GM21717 (cell line): ENCODE measurements at regions not wholly inside any gene's neighbourhood (a gene's known extent, or its start where the extent isn't known, plus 50 kb on each side); places are given as distances from the start of the nearest gene placed in this dataset.

Experiments used
- ATAC-seq: cut with Tn5 transposase; IDR thresholded peaks from one replicate; pipeline ENCODE4 v1.9.1; 2021; ENCODE audit warnings: mild to moderate bottlenecking, moderate library complexity; ENCODE audit not compliant: unreplicated experiment

DNA sequence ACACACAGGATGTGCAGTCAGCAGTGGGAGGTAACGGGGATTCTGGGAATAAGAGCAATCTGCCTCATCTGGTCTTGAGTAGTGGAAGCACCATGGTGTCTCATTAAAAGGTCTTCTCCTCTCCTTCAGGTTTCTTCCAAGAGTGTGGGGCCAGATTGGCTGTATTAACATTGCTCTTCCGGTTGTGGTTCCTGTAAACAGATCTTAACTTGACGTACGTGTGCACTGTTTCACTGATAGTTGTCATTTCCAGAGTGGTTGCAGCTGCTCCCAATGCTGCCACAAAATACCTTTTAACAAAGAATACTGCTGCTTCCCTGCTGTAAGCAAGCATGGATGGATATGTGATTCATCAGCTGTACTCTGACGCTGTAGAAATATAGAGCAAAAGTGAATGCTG, 1443.4 kb upstream of the TENM3 start:
- no peak for ATAC-seq

DNA sequence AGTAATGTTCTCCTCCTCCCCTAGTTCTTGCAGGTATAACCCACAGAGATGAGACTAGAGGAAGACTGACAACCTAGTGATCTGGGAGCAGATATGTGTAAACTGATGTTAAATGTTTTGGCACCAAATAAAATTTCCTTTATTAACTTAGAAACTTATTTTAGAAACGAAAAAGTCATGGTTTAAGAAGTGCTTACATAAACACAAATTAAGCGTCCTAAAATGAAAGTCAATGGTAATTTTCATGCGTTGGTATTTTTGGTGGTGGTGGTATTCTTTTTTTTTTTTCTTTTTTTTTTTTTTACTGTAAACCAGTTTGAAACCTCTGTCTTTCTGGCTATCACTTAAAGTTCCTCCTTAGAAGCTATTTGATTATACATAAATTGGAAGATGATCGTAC, 1438.1 kb upstream of the TENM3 start:
- ATAC-seq = no peak

DNA sequence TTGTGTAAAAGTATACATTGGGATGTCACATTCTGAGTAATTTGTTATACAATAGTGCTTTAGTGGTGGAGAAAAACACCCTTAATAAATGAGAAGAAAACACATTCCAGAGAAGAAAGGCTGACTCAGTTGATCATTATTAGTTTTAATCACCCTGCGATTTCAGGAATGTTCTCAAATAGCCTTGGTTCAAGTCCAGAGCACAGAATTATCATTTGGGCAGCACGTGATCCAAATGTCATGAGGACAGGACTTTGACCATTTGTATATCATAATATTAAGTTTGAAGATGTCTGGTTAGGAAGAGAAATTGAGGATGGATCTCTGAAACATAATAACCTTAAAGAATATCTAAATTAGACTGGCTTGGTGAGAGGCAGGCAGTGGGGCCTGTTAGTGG, 1434.3 kb upstream of the TENM3 start:
- no peak for ATAC-seq

DNA sequence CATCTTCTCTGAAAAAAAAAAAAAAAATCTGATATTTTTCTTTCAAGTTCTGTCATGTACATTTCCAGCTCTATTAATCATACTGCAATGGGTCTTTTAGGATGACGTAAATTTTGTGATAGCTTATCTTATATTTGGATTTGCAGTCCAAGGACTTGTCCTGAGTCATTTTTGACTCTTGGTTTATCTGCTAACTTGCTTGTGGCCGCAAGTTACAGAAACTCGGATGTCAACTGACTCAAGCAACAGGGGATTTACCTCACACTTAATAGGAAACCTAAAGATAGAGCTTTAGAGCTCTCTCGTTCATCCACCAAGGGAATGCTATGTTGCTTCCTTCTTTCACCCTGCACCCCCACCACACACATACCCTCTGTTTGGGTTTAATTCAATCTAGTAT, 1433.8 kb upstream of the TENM3 start:
- peak; percentile 72 for ATAC-seq

DNA sequence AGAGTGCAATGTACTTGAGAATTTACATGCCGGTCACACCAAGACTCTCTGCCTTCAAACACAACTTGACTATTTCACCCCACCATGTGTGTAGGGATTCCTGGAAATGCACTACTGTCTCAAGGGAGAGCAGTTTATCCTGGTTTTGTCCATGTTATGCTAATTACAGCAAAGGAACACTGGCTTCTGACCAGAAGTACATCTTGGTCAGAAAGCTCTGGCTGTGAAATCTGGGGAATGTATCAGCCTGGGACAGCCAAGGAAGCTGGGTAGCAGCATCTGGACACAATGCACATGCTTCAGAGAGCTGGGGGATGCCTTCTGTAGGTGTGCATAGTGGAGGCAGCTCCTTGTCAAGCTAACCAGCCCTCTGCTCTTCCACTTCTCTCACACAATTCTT, 1432.6 kb upstream of the TENM3 start:
- no peak for ATAC-seq

DNA sequence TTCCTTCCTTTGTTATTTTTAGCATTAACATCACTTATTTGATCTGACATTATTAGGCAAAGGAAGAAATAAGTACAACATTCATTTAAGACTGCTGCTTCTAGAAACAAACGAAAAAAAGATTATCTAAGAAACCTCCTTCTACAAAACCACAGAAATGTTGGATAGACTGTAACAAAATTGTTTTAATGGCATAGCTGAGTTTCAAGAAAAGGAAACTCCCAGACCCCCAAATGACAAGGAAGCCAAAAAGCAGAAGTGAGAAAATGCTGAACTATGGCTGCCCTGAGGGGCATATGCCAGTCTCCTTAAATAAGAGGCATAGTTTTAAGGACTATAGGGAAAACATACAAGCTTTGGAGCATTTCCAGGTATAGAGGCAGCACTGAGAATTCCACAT, 1431.6 kb upstream of the TENM3 start:
- ATAC-seq = peak; percentile 52

DNA sequence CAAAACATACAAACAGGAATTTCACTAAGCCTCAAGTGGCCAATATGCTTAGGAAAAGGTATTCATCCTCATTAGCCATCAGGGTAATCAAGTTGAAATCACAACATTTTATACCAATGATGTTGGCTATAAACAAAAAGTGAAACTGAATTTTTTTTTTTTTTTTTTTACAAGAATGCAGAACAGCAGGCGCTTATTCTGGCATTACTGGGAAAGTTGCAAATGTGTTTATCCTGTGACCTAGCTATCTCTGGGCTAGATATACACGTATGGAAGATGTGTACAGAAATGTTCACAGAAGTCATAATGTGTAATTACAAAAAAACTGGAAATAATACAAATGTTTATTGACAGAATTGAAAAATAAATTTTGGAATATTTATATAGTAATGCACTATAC, 1430.4 kb upstream of the TENM3 start:
- no peak for ATAC-seq

DNA sequence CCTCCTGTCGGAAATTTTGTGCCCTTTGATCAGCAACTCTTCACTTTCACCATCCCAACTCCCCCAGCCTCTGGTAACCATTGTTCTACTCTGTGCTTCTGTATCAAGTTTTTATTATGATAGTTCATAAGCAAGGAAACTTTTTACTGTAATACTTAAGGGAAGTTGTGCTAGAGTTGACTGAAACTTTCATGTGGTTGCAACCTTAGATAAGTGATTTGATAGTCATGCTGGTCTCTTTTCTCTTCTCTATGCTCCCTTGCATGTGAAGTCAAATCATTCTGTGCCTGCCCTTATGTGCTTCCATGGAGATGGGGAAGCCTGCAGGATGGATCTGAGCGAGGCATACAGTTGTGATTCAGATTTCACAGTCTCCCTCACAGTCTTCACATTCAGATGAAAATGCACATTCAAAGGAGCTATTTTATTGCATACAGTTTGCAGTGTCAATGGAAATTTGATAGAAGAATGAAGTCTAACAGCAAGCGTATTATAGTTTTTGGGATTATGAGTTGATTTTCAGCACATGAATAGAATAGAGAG, 1428.3 kb upstream of the TENM3 start:
- no peak for ATAC-seq

DNA sequence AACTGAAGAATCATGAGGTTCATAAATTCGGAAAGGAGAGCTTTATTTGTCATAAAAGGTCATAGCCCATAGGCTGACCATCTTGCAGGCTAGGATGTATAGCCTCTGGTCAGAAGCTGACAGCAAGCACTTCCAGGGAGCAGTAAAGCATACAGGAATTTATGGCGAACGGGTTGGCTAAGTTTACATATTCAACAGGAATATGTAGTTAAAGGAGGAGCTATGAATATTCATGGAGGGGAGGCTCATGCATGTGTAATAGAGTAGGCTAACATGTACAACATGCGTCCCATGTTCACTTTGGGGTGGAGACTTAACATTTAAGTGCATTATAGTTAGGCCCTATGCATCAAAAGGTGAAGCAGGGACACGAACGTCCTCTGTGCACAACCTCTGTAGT, 1425.7 kb upstream of the TENM3 start:
- ATAC-seq = no peak

DNA sequence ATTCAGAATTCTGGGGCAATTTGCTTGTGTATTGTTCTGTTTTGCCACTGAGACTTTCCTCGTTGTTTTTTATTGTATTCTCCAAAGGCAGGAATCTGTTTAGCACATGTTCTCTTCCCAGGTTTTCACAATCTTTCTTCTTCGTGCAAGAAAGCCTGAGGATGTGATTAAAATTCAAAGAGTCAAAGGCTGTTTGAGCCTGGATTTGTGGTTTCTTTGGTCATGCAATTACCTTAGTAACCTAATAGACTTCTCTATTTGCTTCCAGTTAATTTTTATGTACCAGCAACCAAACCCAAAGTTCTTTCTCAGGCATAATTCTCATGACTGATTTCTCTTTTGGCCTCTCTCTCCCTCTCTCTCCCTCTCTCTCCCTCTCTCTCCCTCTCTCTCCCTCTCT, 1420.1 kb upstream of the TENM3 start:
- ATAC-seq = no peak

DNA sequence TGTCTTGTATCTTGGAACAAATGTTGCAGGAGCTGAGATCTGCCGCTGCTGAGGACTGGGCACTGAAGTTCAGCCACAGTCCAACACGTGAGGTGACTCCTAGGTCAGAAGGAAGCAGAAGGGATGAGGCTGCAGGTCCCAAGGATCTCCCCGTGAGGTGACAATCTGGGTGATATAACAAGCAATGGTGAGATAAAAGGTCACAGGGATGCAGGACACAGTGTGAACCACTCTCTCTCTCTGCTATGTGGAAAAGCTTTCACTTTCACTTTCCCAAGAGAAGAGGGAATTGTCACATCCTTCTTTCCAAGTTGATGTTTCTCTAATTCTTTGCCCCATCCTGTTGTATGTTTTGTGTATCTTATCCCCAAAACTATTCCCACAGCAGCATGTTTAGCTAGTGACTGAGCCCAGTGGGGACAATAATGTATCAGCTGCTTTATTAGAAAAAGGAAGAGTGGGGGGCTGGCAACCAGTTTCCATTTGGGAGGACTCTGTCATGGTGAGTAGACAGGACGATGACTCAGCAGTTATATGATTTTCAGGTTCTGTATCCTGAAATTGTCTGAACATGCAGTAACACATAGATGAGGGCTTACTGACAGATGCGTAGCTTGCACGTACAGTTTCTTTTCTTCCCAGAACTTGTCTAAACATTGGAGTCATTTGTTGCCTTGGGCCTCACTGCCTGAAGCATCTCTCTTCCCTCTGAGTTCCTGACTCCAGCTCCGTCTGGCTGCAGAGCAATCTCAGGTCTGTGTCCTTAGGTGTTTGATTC, 1415.8 kb upstream of the TENM3 start:
- ATAC-seq = peak; percentile 48

DNA sequence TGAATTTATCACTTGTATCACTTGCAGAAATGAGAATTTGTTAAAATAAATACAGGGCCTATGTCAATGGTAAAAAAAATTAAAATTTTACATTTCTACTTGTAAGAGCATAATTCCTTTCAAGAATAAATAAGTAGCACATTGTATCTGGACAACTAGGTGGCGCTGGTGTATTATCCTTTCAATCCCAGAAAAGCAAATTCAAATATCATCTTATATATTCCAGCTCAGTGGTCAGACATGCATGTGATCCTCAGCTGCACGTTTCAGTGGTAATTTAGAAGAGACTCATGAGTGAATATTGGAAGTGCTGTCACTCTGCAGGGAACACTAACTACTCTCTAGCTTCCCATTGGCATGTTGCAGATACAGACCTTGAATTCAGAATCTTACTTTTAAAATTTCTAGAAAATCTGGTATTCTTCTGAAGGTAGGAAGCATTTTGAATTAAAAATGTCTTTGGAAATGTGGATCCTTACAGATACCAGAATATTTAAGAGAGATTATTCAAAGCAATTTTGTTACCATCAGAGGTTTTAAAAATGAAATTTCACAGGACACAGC, 1414.7 kb upstream of the TENM3 start:
- no peak for ATAC-seq

DNA sequence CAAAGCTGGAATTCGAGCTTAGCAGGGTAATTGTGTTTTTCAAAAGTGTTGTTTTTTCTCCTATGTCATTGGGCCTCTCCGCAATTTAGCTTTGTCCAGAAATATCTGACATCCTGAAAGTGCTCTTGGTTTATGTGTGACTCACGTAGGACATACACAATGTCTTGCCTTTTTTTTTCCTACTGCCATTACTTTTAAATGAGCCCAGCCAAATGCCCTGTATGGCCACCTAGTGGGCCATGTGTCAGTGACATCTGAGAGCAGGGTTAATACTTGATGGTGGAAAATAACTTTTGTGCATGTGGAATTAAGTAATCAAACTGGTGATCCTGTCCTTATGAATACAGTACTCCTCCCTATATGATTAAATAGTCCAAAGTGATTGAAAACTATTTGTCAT, 1411.1 kb upstream of the TENM3 start:
- no peak for ATAC-seq

DNA sequence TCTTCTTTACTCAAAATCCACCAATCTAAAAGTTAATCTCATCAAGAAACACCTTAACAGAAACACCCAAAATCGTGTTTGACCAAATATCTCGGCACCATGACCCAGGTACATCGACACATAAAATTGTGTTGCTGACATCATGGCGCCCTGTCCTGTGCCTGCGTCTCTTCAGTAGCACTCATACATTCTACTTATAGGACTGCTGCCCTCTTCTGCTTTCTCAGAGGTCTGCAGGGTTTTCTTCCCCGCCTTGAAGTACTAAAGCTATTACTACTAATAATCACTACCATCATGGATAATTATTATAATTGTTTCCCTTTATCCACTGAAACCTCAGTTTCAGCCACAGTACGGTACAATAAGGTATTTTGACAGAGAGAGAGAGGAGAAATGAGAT, 1403.1 kb upstream of the TENM3 start:
- no peak for ATAC-seq

DNA sequence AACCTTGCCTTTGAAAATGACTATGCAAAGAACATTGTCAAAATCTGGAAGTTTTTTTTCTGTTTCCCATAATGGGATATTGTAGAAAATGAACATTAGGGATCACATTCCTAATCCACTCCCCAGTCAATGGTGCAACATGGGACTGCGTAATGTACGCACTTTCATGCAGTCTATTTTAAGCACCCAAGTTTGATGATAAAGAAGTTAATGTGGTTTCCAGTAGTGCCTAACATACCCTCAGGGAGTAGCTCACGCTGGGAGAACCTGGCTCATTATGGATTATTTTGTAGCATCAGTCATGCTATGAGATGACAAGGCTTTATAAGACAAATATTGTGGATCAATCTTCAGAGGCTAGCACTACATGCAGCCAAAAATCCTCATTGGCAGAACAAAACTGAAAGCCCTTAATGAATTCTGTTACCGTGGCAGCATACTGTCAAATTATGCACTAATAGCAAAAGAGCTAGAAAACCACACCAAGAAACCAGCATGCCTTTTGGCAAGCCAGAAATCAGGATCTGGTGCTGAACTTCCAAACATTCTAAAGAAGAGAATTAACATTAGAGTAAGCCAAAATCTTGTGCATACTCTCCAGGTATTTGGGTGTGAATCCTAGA, 1392.8 kb upstream of the TENM3 start:
- no peak for ATAC-seq

DNA sequence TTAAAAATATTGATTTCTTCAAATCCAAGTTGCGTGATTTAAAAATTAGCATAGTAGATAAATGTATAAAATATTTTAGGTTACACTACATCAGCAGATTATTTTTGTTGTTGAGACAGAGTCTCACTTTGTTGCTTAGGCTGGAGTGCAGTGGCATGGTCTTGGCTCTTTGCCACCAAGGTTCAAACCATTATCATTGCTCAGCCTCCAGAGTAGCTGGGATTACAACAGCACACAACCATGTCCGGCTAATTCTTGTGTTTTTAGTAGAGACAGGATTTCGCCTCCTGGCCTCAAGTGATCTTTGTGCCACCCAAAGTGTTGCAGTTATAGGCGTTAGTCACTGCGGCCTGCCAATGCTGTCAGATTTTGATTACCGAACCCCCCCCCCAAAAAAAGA, 1390.5 kb upstream of the TENM3 start:
- ATAC-seq = no peak

DNA sequence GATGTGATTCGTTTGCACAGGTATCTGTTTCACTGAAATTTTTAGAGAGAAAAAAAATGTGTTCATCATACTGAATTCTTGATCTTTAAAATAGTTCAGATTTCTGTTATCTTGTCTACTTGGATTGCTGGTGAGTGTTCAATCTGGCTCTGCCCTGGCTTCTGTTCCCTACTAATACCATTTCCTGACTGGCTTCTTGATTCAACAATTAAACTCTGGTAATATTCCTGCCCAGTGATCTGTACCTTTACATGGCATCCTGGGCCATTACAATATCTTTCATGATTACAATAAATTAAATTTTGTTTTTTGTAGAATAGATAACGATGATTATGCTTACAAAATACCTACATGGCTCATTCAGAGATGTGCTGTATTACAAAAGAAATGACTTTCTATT, 1388.0 kb upstream of the TENM3 start:
- no peak for ATAC-seq

DNA sequence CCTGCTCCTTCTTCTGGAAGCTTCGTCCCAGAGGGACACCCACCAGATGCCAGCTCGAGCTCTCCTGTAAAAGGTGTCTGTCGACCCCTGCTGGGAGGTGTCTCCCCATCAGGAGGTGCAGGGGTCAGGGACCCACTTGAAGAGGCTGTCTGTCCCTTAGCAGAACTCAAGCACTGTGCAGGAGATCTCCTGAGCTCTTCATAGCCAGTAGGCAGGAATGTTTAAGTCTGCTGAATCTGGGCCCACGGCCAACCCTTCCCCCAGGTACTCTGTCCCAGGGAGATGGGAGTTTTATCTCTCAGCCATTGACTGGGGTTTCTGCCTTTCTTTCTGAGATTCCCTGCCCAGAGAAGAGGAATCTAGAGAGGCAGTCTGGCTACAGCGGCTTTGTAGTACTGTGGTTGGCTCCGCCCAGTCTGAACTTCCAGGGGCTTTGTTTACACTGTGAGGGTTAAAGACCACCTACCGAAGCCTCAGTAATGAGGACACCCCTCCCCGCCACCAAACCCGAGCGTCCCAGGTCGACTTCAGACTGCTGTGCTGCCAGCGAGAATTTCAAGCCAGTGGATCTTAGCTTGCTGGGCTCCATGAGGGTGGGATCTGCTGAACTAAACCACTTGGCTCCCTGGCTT, 1383.0 kb upstream of the TENM3 start:
- ATAC-seq = no peak

DNA sequence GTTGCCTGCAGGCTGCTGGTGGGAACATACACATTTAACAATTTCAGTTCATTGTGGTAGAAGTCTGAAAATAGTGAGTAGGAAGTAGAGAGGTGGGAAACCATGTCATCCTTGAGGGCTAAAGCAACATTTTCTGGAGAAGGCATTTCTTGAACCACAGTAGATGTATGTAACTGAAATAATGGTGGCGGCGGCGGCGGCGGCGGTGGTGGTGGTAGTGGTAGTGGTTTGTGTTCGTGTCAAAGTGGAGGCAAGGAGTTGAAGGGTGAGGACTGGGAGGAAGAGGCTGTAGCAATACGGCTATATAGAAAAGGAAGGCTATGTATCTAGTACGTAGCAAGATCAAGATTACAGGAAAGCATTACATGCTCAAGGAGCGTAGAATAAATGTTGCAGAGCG, 1381.6 kb upstream of the TENM3 start:
- ATAC-seq = no peak

DNA sequence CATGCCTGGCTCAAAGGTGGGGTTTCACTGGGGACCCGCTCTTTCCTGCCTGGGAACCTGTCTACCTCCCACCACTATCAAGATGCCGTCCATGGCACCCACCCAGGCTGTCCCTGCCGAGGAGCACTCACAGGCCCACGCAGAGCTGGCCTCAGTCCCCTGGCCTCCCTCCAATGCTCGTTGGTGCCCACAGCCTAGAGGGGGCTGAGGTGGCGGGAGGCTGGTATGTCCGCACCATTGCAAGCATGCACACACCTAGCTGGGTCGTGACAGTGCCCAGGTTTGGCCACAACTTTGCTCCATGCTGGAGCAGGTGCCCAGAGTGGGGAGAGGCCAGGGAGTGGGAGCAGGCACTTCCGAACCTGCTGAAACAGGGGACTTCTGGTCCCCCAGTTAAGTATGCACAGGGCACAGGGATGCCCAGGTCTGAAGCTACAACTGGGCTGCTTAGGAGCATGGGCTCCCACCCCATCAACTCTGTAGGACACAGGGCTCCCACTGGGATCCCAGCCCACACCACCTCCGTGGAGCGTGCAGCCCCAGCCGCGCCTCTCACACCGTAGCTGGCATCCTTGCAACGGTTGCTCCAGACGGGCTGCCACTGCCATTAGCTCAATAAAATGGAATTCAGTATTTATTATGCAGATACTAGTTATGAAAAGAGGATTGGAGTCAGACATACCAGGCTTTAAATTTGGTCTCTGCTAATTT, 1376.1 kb upstream of the TENM3 start:
- no peak for ATAC-seq

DNA sequence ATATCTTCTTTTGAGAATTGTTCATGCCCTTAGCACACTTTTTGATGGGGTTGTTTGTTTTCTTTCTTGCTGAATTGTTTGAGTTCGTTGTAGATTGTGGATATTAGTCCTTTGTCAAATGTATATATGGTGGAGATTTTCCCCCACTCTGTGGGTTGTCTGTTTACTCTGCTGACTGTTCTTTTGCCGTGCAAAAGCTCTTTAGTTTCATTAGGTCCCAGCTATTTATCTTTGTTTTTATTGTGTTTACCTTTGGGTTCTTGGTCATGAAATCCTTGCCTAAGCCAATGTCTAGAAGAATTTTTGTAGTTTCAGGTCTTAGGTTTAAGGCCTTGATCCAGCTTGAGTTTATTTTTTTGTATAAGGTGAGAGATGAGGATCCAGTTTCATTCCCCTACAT, 1372.6 kb upstream of the TENM3 start:
- no peak for ATAC-seq
